ENCODE measurements at regions not wholly inside any gene's neighbourhood (a gene's known extent, or its start where the extent isn't known, plus 50 kb on each side); places are given as distances from the start of the nearest gene placed in this dataset.

- 95% methylated on average over 20 of the region's 26 CpGs for WGBS (ENCODE audit: insufficient coverage)
- H3K9me3 Mint-ChIP-seq = peaks cover 8 to 15% (median 11%) of the 10 kb centered on the region in 7 donors
- H3K4me3 Mint-ChIP-seq = no peak overlapping the region
These were observed 198.3 kb upstream of the CNTNAP5 start for GRCh38 chr2:123826729-123827271.

GRCh38 chr2:123839326-123839725, 185.8 kb upstream of the CNTNAP5 start:
- H3K27ac Mint-ChIP-seq = no peak overlapping the region
- peaks cover 7 to 26% (median 21%) of the 10 kb centered on the region in 7 donors for H3K9me3 Mint-ChIP-seq
- TF ChIP-seq CTCF (IDR thresholded peaks at IDR 0.05) = no peak
- Histone ChIP-seq H3K4me1 (ENCODE audit: control insufficient read depth in 1 of 2, insufficient read depth in 2 of 2, low read length in 2 of 2) (no peaks in the 10 kb centered on the region), H2AFZ (ENCODE audit: insufficient read depth, low read depth, low read length, poor library complexity, severe bottlenecking) (no peak overlapping the region), H3K9me3 (replicated peaks in 1 of 2; ENCODE audit: control insufficient read depth in 1 of 2, insufficient read depth in 1 of 2, low read length in 2 of 2) (peaks cover 22 to 23% of the 10 kb centered on the region in 2 donors), H3K9ac (ENCODE audit: insufficient read depth, low read length, poor library complexity, severe bottlenecking) (no peak overlapping the region), H4K20me1 (ENCODE audit: insufficient read depth, low read length) (no peaks in the 10 kb centered on the region), H3K4me2 (replicated peaks; ENCODE audit: extremely low read depth, low read length, poor library complexity, severe bottlenecking) (no peak overlapping the region), H3K4me3 (replicated peaks in 1 of 3; ENCODE audit: low read depth in 2 of 3, low read length in 3 of 3) (no peak overlapping the region), H3K27me3 (ENCODE audit: control insufficient read depth in 2 of 2, insufficient read depth in 2 of 2, low read length in 2 of 2) (no peaks in the 10 kb centered on the region), H3K36me3 (replicated peaks in 1 of 2; ENCODE audit: control insufficient read depth in 1 of 2, insufficient read depth in 2 of 2, low read length in 2 of 2) (no peaks in the 10 kb centered on the region), H3K79me2 (ENCODE audit: insufficient read depth, low read length) (no peaks in the 10 kb centered on the region), H3K27ac (ENCODE audit: low read depth in 1 of 2, low read length in 2 of 2) (no peak overlapping the region)
- intact Hi-C loops (cut with micrococcal nuclease) = no loop called here
- no peak overlapping the region for H3K4me3 Mint-ChIP-seq
- peaks cover 0 to 3% (median 2%) of the 10 kb centered on the region in 3 donors for H3K27me3 Mint-ChIP-seq (ENCODE audit: low read depth in 3 of 3)
- DNase-seq = no peak
- H3K36me3 Mint-ChIP-seq = no peaks in the 10 kb centered on the region
- no peaks in the 10 kb centered on the region for H3K4me1 Mint-ChIP-seq

More at GRCh38 chr2:123826729-123827271, 198.3 kb upstream of the CNTNAP5 start:
- no peak for TF ChIP-seq CTCF (IDR thresholded peaks at IDR 0.05)
- Mint-ChIP-seq H3K27me3 (ENCODE audit: low read depth in 3 of 3) (peaks cover 0 to 2% (median 0%) of the 10 kb centered on the region in 3 donors), H3K36me3 (no peaks in the 10 kb centered on the region), H3K27ac (no peak overlapping the region), H3K4me1 (no peaks in the 10 kb centered on the region)
- no peaks in the 10 kb centered on the region for H3K79me2 ChIP-seq (ENCODE audit: insufficient read depth, low read length)
- no peak overlapping the region for H3K4me3 ChIP-seq (replicated peaks in 1 of 3; ENCODE audit: low read depth in 2 of 3, low read length in 3 of 3)
- no peak overlapping the region for H3K27ac ChIP-seq (ENCODE audit: low read depth in 1 of 2, low read length in 2 of 2)
- no peaks in the 10 kb centered on the region for H3K4me1 ChIP-seq (ENCODE audit: control insufficient read depth in 1 of 2, insufficient read depth in 2 of 2, low read length in 2 of 2)
- no peak for DNase-seq
- no peaks in the 10 kb centered on the region for H3K27me3 ChIP-seq (ENCODE audit: control insufficient read depth in 2 of 2, insufficient read depth in 2 of 2, low read length in 2 of 2)
- H2AFZ ChIP-seq (ENCODE audit: insufficient read depth, low read depth, low read length, poor library complexity, severe bottlenecking) = no peak overlapping the region
- H3K9me3 ChIP-seq (replicated peaks in 1 of 2; ENCODE audit: control insufficient read depth in 1 of 2, insufficient read depth in 1 of 2, low read length in 2 of 2) = peaks cover 0 to 16% of the 10 kb centered on the region in 2 donors
- no peaks in the 10 kb centered on the region for H4K20me1 ChIP-seq (ENCODE audit: insufficient read depth, low read length)
- no peak overlapping the region for H3K9ac ChIP-seq (ENCODE audit: insufficient read depth, low read length, poor library complexity, severe bottlenecking)
- H3K4me2 ChIP-seq (replicated peaks; ENCODE audit: extremely low read depth, low read length, poor library complexity, severe bottlenecking) = no peak overlapping the region
- intact Hi-C loops (cut with micrococcal nuclease) = no loop called here
- H3K36me3 ChIP-seq (replicated peaks in 1 of 2; ENCODE audit: control insufficient read depth in 1 of 2, insufficient read depth in 2 of 2, low read length in 2 of 2) = no peaks in the 10 kb centered on the region

All from CD14-positive monocyte (primary cell).